ENCODE measurements at regions not wholly inside any gene's neighbourhood (a gene's known extent, or its start where the extent isn't known, plus 50 kb on each side); places are given as distances from the start of the nearest gene placed in this dataset.
"Not testable (repeated sequence)": the region's sequence is repeated elsewhere in the genome, so short reads cannot be mapped to it uniquely, and the experiment has no call there.

DNA sequence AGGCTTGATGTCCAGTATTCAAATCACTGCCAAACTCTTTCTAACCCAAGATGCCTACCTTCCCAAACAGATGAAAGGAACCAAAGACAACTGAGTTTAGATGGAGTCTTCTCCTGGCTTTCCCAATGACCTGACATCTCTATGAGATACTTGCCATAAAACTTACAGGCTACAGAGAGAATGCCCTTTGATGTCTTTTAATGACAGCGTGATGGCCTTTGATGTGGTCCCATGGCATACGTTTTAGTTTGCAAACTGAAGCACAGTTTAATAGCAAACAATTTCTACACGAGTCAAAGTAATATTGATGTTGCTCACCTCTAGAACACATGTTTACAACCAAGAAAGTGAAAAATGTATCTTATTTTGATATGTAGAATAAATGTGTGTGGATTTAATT lies 73.2 kb downstream of the ZIC4 start:
- DNase-seq (ENCODE audit: extremely low spot score, insufficient read length, low read depth) (no peak), FAIRE-seq (no peak)

DNA sequence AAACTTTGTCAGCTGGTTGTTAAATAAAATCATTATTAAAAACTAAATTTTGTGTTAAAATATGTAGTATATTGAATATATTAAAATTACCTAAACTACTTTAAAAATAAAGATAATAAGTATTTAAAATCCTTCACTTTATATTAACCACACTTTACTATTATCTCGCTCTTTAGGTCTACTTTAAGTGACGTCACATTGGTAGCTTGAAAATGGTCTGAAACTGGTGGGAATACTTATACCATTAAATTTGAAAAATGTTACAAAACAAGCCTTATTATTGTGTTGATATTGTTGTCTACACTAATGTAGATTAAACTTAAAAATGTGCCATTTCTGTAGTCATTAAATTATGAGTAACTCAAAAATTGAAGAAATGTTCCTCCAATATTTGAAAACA lies 77.6 kb downstream of the ZIC4 start:
- FAIRE-seq = no peak

DNA sequence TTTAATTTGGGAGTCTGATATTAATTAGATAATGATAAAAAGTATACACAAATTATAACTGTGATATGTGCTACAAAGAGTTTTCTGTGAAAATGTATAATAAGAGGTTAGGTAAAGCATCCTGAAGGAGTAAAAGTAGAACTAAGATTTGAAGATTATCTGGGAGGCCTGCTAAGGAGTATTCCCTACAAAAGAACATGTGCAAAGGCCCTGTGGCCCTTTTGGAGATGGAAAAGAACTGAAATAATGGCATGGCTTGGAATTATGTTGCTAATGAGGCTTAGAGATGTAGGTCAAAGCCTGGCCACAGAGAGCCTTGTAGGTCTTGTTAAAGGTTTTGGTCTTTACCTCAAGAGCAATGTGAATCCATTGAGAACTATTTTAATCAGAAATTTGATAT lies 82.0 kb downstream of the ZIC4 start:
- no peak for FAIRE-seq
- no peak for DNase-seq (ENCODE audit: extremely low spot score, insufficient read length, low read depth)

More for the DNA sequence above, 77.6 kb downstream of the ZIC4 start:
- no peak for DNase-seq (ENCODE audit: extremely low spot score, insufficient read length, low read depth)

DNA sequence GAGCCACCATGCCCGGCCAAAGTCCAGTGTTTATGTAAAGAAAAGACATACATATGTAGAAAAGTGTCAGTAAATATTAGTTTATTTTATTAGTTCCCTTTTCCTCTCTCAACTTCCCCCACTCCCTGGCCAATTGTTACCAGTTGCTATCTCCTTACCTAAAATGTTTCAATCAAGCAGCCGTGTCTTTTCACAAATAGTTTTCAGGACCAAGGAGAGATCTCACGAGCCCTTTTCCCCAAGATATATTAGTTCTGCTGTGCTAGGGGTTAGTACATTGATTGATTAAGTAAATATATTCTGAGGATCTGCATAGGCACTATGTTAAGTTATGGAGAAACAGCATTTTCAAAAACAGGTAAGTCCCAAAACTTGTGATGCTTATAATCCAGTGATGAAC lies 87.4 kb downstream of the ZIC4 start:
- FAIRE-seq = no peak
- no peak for DNase-seq (ENCODE audit: extremely low spot score, insufficient read length, low read depth)

DNA sequence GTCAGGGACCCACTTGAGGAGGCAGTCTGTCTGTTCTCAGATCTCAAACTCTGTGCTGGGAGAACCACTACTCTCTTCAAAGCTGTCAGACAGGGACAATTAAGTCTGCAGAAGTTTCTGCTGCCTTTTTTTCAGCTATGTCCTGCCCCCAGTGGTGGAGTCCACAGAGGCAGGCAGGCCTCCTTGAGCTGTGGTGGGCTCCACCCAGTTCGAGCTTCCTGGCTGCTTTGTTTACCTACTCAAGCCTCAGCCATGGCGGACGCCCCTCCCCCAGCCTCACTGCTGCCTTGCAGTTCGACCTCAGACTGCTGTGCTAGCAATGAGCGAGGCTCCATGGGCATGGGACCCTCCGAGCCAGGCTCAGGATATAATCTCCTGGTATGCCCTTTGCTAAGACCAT lies 89.3 kb downstream of the ZIC4 start:
- FAIRE-seq = not testable (repeated sequence)

DNA sequence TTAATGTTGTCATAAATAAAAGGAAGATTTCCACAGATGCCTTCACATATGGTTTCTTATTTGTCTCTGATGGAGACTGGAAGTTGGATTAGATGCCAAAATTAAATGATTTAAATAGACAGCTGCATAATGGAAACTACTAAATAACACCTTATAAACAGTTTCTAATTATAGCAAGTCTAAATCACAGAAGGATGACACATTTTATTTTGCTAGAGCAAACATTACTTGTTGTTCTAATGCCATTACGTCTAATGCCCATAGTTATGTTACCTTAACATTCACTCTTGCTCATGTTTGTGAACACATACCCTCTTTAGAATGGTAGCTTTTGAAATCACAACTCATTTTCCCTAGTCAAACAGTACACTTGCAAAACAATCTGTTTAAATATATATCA lies 92.8 kb downstream of the ZIC4 start:
- FAIRE-seq (no peak), DNase-seq (ENCODE audit: extremely low spot score, insufficient read length, low read depth) (no peak)

More for the DNA sequence above, 89.3 kb downstream of the ZIC4 start:
- not testable (repeated sequence) for DNase-seq (ENCODE audit: extremely low spot score, insufficient read length, low read depth)

DNA sequence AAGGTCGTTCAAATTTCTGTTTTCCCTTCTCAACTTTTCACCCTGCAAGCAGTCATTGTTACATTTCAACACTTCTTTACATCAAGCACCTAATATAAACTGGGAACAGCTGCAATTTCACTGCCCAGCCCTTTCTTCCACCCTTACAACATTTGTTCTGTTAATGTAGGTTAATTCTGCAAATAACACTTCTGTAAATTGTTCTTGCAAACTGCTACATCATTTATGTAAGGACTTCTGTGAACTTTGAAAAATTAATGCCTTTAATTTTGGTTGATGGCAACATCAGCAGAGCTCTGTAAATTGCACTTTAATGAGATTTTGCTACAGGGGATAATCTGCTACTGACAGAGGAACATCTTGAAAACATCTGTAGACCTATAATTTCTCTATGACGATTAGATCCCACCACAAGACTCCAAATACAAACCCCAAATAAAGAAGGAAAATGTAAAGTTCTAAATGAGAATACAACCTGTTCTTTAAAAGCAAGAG lies 93.5 kb downstream of the ZIC4 start:
- DNase-seq (ENCODE audit: extremely low spot score, insufficient read length, low read depth) (no peak), FAIRE-seq (no peak)

DNA sequence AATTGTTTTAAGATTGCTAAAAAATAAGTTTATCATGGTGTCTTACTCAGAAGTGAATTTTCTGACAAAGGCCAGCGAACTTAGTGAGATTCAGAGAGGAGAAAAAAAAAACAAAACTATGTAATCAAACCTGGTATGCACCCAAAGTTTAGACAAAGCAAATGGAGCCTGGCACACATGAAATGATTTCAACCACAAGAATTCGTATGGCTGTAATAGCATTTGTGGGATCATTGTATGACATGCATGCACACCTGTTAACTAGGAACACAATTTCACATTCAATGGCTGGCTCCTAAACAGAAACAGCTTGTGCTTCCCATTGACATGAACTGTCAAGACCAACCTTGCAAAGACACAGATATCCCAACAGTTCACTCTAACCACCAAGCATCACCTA lies 94.6 kb downstream of the ZIC4 start:
- no peak for DNase-seq (ENCODE audit: extremely low spot score, insufficient read length, low read depth)
- no peak for FAIRE-seq

DNA sequence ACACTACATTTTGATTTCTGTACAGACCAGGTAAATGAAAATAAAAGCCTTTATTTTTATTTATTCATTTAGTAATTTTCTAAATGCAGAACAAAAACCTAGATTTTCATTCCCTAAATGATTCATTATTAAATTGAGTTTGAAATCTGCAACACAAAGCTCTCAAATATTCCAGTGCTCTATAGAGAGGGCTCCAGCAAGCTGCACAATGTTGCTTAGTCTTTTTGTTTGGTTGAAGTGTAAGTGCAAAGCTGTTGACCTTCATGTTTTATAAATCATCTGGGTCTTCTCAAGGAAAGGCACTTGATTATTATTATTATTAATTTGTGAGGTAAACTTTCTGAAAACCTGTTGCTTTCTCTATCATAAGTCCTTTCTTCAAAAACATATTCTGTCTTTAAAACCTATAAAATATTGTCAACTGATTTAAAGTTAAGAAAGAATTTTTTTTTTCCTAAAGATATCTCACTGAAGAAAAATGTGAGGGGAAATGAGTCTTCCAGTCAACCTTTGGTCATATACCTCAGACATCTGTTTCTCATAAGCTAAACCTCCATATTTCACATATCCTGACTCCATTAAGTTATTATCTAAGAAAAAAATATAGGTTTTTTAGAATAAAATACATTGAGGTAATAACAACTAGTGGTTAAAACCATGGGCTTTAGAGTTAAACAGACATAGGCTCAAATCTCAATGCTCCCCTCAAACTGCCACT lies 100.7 kb downstream of the ZIC4 start:
- DNase-seq (ENCODE audit: extremely low spot score, insufficient read length, low read depth) (no peak), FAIRE-seq (no peak)

DNA sequence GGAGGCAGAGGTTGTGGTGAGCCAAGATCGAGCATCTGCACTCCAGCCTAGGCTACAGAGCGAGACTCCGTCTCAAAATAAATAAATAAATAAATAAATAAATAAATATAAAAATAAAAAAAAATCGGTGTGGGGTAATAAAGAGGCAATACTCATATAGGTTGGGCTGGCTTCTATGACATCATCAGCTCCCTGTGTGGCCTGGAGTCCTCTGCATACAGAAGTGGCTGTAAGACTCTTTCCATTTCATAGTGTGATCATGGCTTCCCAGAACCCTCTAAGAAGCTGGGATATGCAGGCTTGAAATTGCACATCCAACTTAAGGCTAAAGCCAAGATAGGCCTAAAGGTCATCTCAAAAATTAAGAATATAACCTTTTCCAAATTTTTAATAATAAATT lies 101.6 kb downstream of the ZIC4 start:
- DNase-seq (ENCODE audit: extremely low spot score, insufficient read length, low read depth) (no peak), FAIRE-seq (no peak)

DNA sequence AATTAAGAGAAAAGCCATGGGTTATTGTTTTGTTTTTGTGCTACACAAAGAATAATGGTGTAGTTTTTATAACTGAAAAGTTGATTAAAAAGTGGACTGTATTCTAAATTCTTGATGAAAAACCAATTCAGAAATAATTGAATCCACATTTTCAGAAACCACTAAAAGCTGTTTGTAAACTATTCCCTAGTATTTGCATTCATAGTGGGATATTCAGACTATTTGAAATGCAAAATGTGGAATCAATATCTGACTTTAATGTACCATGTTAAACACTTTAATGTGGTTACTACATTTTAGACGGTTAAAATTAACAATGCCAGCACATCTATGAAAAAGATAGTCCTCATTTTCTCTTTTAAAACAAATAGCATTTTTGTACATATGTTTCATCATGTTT lies 104.6 kb downstream of the ZIC4 start:
- FAIRE-seq (no peak), DNase-seq (ENCODE audit: extremely low spot score, insufficient read length, low read depth) (no peak)

DNA sequence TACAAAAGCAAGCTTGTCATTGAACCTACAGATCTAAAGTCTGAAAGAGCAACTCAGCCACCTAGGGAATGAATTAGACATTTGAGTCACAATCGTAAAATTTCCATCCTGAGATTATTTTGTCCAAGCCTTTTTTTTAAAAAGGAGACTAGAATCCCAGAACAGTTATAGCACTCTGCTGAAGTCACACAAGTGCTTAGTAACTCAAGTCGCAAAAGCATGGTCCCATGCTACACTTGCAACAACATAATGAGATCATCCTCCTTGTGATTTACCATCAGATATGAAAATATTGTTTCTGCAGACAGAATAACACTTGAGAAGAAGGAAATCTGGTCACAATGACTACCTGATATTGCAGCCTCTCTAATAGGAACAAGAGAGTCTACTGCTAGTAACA lies 106.7 kb downstream of the ZIC4 start:
- FAIRE-seq (no peak), DNase-seq (ENCODE audit: extremely low spot score, insufficient read length, low read depth) (no peak)

DNA sequence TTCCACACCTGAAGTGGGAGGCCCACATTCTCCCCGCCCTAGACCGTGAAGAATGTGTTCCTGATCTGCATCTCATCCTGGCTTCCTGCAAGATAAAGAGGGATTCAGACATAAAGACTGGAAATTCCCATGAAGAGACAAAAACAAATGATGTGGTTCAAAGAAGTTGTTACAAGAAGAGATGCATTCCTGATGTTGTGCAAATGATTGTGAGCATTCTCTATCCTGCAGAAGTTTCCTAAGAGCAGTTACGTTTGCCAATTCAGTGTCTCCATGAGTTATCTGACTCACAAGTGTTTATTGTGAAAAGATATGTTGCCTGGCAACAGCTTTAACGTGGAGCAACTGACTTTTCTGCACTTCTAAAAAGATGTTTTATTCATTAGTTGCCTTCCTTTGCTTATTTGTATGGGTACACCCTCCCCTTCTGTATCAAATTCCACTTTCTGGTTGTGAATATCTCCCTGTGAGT lies 107.8 kb downstream of the ZIC4 start:
- no peak for DNase-seq (ENCODE audit: extremely low spot score, insufficient read length, low read depth)
- no peak for FAIRE-seq

DNA sequence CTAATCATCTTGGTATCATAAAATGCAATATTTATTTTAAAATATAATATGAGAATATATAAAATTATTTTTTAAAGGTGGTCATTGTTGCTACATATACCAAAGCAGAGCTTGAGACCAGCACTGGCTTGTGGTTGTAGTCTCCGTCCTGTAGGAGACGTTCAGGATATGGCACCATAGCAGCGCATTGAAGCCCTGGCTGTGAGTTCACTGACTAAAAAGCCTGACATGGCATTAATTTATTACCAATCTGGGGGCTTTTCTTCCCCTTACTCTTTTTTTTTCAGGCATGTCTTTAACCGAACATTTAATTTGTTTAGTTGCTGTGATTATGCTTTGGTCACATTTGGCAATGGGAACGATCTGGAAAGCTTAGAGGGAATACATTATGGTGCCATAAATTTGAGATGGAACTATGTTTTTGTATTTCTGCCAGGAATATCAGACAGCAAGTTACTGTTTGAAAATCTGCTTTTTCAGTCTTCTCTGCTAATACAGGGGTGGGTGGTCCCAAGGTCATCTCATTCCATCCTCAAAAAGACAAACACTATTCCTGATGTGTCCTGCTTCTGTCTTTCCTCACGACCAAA lies 108.5 kb downstream of the ZIC4 start:
- DNase-seq (ENCODE audit: extremely low spot score, insufficient read length, low read depth) (no peak), FAIRE-seq (no peak)

DNA sequence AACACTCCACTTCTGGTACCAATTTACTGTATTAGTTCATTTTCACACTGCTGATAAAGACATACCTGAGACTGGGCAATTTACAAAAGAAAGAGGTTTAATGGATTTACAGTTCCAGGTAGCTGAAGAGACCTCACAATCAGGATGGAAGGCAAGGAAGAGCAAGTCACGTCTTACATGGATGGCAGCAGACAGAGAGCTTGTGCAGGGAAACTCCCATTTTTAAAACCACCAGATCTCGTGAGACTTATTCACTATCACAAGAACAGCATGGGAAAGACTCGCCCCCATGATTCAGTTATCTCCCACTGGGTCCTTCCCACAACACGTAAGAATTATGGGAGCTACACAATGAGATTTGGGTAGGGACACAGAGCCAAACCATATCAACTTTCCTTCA lies 119.0 kb downstream of the ZIC4 start:
- DNase-seq (ENCODE audit: extremely low spot score, insufficient read length, low read depth); FAIRE-seq: not testable (repeated sequence)

DNA sequence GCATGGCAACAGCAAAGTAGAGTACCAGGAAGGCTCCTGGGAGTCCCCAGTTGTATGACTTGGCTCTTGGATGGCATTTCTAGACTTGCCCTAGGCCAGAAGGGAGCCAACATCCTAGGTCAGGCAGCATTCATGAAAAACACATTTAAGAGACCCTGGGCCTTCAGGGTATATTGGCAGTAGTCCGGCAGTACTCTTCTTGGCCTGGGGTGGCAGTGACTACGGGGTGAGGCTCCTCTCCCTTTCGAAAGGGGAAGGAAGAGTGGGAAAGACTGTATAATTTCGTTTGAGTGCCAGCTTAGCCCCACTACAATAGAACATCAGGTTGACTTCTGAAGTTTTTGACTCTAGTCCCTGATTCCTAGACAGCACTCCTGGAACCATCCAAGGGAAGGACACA lies 136.4 kb downstream of the ZIC4 start:
- FAIRE-seq = no peak
- no peak for DNase-seq (ENCODE audit: extremely low spot score, insufficient read length, low read depth)

DNA sequence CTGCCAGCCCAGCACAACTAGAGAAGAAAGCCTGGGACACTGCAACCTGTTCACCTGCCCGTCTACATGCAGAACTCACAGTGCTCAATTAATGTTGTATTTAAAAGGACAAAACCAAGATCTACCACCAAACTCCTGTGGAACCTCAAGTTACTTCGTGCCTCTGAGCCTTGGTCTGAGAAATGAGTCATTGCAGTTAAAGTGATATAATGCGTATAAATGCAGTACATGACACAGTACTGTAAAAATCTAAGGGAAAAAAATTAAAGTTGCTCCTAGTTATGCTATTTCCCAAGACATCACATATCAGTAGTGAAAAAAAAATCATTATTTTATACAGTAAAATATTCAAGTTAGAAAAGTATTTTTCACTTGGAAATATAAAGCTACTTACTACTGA lies 138.9 kb downstream of the ZIC4 start:
- DNase-seq (ENCODE audit: extremely low spot score, insufficient read length, low read depth) (no peak), FAIRE-seq (no peak)

DNA sequence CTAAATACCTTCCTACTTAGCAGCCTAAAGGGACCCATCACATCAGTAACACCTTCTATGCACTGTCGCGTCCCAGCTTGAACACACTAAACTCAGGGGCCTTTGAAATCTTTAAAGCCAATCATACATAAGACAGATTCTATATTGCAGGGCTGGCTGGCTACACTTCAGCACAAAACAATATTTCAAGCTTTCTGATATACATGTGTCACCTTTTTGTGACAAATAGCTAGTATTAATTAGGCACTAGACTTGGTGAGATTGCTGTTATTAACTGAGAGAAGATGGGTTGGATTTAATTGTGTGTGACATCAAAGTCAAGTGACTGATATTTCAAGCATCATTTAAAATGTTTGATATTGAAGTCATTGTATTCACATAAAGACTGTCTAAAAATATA lies 148.4 kb downstream of the ZIC4 start:
- FAIRE-seq (no peak), DNase-seq (ENCODE audit: extremely low spot score, insufficient read length, low read depth) (no peak)

DNA sequence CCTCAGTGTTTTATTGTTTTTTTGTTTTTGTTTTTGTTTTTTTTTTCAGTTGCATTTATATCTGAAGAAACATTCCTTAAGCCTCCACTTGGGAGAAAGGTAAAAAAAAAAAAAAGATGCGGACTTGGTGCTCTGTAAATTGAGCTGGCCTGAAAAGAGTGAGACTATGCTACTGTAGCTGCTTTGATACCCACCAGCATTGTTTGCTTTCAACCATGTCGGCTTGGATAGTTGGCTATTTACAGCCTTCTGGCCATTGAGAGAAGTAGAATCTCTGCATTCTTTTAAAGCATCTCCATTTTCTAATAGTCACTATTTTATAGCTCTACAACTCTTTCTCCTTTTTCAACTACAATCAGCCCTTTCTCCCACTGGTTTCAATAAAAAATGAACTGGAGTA lies 149.6 kb downstream of the ZIC4 start:
- FAIRE-seq (no peak), DNase-seq (ENCODE audit: extremely low spot score, insufficient read length, low read depth) (no peak)

DNA sequence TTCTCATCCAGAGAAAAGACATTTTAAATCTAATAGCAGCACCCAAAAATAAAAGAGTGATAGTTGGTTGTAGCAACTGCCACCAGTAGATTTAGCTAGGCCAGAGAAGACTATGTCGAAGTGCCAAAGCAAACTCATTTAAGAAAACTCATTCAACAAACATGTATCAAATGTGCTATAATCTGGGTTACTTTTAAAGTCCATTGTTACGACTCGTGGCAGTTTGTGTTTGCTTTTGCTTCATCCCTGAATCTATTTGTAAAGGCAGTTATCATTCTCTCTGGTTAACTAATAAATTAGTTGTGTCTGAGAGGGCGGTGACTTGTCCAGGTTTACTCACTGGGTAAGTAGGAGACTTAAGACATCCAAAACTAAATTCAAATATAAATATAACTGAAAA lies 159.4 kb downstream of the ZIC4 start:
- DNase-seq (ENCODE audit: extremely low spot score, insufficient read length, low read depth) = no peak

DNA sequence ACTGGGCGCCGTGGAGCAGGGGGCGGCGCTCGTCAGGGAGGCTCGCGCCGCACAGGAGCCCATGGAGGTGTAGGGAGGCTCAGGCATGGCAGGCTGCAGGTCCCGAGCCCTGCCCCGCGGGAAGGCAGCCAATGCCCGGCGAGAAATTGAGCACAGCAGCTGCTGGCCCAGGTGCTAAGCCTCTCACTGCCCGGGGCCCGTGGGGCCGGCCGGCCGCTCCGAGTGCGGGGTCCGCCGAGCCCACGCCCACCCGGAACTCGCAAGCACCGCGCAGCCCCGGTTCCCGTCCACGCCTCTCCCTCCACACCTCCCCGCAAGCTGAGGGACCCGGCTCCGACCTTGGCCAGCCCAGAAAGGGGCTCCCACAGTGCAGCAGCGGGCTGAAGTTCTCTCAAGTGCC lies 160.7 kb downstream of the ZIC4 start:
- not testable (repeated sequence) for FAIRE-seq; DNase-seq (ENCODE audit: extremely low spot score, insufficient read length, low read depth)

More for the DNA sequence above, 159.4 kb downstream of the ZIC4 start:
- no peak for FAIRE-seq

DNA sequence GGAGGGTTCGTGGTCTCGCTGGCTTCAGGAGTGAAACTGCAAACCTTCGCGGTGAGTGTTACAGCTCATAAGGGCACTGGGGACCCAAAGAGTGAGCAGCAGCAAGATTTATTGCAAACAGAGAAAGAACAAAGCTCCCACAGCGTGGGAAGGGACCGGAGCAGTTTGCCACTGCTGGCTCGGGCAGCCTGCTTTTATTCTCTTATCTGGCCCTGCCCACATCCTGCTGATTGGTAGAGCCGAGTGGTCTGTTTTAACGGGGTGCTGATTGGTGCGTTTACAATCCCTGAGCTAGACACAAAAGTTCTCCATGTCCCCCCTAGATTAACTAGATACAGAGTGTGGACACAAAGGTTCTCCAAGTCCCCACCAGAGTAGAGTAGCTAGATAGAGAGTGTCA lies 161.3 kb downstream of the ZIC4 start:
- not testable (repeated sequence) for FAIRE-seq; DNase-seq (ENCODE audit: extremely low spot score, insufficient read length, low read depth)

All from GM18507 (cell line).